ENCODE measurements at regions not wholly inside any gene's neighbourhood (a gene's known extent, or its start where the extent isn't known, plus 50 kb on each side); places are given as distances from the start of the nearest gene placed in this dataset.

DNA sequence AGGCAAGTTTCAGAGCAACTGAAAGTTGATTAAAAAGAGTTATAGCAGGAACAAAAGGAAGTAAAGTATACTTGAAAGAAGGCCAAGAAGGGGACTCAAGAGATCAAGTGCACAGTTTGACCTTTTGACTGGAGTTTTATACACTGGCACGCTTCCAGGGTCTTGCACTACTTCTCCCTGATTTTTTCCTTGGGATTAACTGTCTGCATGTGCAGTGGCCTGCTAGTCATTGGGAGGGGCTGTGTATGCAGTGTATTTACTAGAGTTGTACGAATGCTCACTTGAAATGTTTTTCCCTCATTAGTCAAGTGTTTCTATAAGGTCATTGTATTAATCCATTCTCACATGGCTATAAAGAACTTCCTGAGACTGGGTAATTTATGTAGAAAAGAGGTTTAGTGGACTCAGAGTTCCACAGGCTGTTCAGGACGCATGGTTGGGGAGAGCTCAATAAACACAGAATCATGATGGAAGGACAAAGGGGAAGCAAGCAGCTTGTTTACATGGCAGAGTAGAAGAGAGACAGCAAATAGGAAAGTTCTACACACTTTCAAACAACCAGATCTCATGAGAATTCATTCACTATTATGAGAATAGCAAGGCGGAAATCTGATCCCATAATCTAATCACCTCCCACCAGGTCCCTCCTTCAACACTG lies 571.8 kb downstream of the ZPLD1 start:
- H3K9me3 ChIP-seq, result peaks cover 0 to 6% (median 0%) of the 10 kb centered on the region in 12 donors
- no peak overlapping the region for H3K27ac ChIP-seq
- no peaks in the 10 kb centered on the region for H3K27me3 ChIP-seq
- H3K4me3 ChIP-seq, result no peak overlapping the region
- no peaks in the 10 kb centered on the region for H3K36me3 ChIP-seq
- no peaks in the 10 kb centered on the region for H3K4me1 ChIP-seq
- no peak for TF ChIP-seq POLR2A (IDR thresholded peaks at IDR 0.05)
- TF ChIP-seq, protein P1, sequence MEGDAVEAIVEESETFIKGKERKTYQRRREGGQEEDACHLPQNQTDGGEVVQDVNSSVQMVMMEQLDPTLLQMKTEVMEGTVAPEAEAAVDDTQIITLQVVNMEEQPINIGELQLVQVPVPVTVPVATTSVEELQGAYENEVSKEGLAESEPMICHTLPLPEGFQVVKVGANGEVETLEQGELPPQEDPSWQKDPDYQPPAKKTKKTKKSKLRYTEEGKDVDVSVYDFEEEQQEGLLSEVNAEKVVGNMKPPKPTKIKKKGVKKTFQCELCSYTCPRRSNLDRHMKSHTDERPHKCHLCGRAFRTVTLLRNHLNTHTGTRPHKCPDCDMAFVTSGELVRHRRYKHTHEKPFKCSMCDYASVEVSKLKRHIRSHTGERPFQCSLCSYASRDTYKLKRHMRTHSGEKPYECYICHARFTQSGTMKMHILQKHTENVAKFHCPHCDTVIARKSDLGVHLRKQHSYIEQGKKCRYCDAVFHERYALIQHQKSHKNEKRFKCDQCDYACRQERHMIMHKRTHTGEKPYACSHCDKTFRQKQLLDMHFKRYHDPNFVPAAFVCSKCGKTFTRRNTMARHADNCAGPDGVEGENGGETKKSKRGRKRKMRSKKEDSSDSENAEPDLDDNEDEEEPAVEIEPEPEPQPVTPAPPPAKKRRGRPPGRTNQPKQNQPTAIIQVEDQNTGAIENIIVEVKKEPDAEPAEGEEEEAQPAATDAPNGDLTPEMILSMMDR (IDR thresholded peaks at IDR 0.05), result no peak
- intact Hi-C loops (cut with DNase I), result no loop called here
- DNase-seq (no peak), ATAC-seq (no peak)
- 69 to 77% (median 73%) methylated on average over 4 of the region's 4 CpGs for WGBS, 4 donors

DNA sequence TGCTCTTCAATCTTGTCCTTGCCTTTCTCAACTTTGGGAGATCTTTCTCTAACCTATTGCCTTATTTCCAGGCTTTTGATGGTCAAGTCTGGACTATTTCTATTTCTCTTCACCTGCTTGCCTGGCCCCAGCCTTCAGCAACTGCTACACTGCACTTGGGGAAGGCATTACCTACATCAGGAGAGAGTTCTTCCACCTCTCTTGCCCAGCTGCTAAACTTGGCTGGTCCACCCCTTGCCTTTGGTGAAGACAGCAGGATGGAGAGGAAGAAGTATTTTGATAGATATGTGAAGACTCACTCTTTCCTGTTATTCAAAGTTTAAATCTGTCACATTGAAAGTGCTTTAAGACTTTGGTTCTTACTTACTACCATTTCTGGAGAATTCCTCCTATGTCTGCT lies 574.8 kb downstream of the ZPLD1 start:
- H3K36me3 ChIP-seq, result no peaks in the 10 kb centered on the region
- no peak for ATAC-seq
- DNase-seq, result no peak
- H3K4me3 ChIP-seq, result no peak overlapping the region
- no peak for TF ChIP-seq POLR2A (IDR thresholded peaks at IDR 0.05)
- intact Hi-C loops (cut with DNase I), result no loop called here
- H3K4me1 ChIP-seq, result no peaks in the 10 kb centered on the region
- no peak overlapping the region for H3K27ac ChIP-seq
- H3K9me3 ChIP-seq, result no peaks in the 10 kb centered on the region
- H3K27me3 ChIP-seq, result no peaks in the 10 kb centered on the region

DNA sequence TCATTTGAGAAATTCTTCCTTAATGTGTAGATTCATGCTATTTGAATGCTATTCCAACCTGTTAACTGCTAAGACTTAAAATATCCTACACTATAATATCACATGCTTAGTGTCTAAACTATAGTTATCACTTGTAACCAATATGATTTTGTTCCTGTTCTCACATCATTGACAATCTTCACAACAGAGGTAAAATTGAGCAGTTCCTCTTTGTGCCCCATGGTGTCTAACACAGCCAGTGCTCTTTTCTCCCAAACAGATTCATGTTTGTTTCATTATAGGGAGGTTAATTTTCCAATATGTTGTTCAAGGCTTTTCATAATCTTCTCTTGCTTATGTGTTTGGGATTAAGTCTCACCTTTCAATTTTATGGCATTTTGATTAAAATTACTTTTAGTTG lies 591.1 kb downstream of the ZPLD1 start:
- no peak overlapping the region for H3K4me3 ChIP-seq
- no peak overlapping the region for H3K27ac ChIP-seq
- TF ChIP-seq, protein P1 (IDR thresholded peaks at IDR 0.05), result no peak
- TF ChIP-seq POLR2A (IDR thresholded peaks at IDR 0.05), result no peak
- no peaks in the 10 kb centered on the region for H3K36me3 ChIP-seq
- H3K4me1 ChIP-seq, result no peaks in the 10 kb centered on the region
- DNase-seq (no peak), ATAC-seq (no peak)
- no peaks in the 10 kb centered on the region for H3K27me3 ChIP-seq
- intact Hi-C loops (cut with DNase I), result no loop called here
- no peaks in the 10 kb centered on the region for H3K9me3 ChIP-seq

DNA sequence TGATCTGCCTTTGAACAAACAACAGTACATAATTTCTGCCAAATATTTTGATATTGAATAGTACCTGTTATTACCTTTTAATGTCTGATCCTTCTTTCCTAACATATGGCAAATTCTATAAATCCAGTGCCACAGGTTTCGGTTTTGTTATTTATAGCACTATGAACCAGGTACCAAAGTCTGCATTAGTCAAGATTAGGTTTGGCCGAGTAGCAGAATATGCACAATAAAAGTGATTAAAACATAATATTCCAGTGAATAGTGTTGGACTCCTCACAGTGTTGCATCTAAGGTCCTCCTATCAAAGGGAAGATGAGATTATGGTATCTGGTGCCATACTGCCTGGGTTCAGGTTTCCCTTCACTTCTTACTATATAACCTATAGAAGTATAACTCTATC lies 599.0 kb downstream of the ZPLD1 start:
- intact Hi-C loops (cut with DNase I), result no loop called here
- no peak for DNase-seq
- Histone ChIP-seq H3K4me3 (no peak overlapping the region), H3K27ac (no peak overlapping the region), H3K9me3 (no peaks in the 10 kb centered on the region), H3K4me1 (no peaks in the 10 kb centered on the region), H3K36me3 (no peaks in the 10 kb centered on the region), H3K27me3 (no peaks in the 10 kb centered on the region)
- no peak for TF ChIP-seq POLR2A (IDR thresholded peaks at IDR 0.05)
- TF ChIP-seq, protein P1 (IDR thresholded peaks at IDR 0.05), result no peak
- 85 to 97% (median 91%) methylated on average over 2 of the region's 2 CpGs for WGBS, 4 donors
- no peak for ATAC-seq

DNA sequence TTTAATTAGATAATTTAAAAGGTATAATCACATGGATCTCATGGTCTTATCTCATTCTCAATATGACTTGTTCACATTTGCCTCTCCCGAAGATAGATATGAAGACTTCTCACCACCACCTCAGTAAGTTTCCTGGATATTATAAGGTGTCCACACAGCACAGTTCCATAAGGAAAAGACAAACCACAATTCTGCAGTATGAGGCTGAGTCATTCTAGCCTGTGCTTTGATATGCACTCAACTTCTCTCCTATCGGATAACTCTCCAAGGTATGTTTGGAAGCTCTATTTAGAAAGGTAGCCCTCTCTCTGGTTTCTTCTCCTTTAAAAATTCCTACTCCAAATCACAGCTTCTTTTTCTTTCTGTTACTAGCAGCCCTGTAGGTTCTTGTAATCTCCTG lies 612.8 kb downstream of the ZPLD1 start:
- intact Hi-C loops (cut with DNase I), result no loop called here
- H3K4me3 ChIP-seq, result no peak overlapping the region
- no peaks in the 10 kb centered on the region for H3K4me1 ChIP-seq
- DNase-seq (no peak), ATAC-seq (no peak)
- no peak for TF ChIP-seq POLR2A (IDR thresholded peaks at IDR 0.05)
- TF ChIP-seq, protein P1 (IDR thresholded peaks at IDR 0.05), result no peak
- H3K36me3 ChIP-seq, result no peaks in the 10 kb centered on the region
- 76 to 86% (median 83%) methylated on average over 2 of the region's 2 CpGs for WGBS, 4 donors
- no peaks in the 10 kb centered on the region for H3K9me3 ChIP-seq
- H3K27ac ChIP-seq, result no peak overlapping the region
- no peaks in the 10 kb centered on the region for H3K27me3 ChIP-seq
